SW 1271 (cell line): ENCODE measurements at regions not wholly inside any gene's neighbourhood (a gene's known extent, or its start where the extent isn't known, plus 50 kb on each side); places are given as distances from the start of the nearest gene placed in this dataset.
"Not testable (repeated sequence)": the region's sequence is repeated elsewhere in the genome, so short reads cannot be mapped to it uniquely, and the experiment has no call there.

Experiments used
- DNase-seq, 2 experiments: peaks; one replicate each; lab custom pipeline; 2025; lab: John Stamatoyannopoulos, UW

- peak; percentile 25 to 80 for DNase-seq
These were observed 144.6 kb upstream of the CDKN3 start for GRCh38 chr14:54252072-54252730.

- peak; percentile 54 to 75 for DNase-seq
These were observed 143.4 kb upstream of the CDKN3 start for GRCh38 chr14:54253195-54253947.

GRCh38 chr14:54256156-54256555 is 140.7 kb upstream of the CDKN3 start:
- no peak for DNase-seq

DNA sequence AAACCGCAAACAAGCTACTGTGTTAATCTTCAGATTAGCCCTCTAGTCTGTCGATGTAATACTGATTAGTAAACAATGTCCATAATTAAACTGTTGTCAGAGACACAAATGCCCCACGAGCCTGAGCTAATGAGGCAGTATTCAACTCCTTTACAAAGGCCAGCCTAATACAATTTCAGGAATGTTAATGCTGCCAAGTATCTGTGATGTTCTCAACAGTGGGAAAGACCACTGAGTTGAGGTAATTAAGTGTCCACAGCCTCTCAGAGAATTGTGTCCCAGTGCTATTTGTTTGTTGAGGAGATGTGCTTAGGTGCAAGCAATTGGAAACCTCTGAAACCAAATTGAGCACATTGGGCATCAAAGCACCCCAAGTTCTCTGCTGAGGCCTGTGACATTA is 139.4 kb upstream of the CDKN3 start:
- DNase-seq: no peak

DNA sequence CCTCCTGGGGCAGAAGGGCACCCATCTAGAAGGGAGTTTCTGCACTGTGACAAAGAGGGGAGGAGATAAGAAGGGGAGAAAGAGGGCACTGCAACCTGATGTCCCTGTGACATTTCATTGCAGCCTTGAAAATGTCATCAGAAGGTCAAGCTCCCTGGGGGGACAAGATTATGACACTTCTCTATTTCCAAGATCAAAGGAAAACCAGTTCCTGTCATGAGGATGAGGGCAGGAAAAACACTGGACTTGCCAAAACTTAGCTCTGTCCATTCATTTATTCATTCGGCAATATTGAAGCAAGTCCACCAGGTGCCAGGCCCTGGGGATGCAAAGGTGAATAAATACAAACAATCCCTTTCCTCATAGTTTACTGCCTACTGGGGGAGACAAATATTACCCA is 138.4 kb upstream of the CDKN3 start:
- no peak for DNase-seq

- DNase-seq: no peak
These were observed 137.0 kb upstream of the CDKN3 start for GRCh38 chr14:54259821-54260220.

- no peak for DNase-seq
These were observed 135.5 kb upstream of the CDKN3 start for GRCh38 chr14:54261283-54261682.

DNA sequence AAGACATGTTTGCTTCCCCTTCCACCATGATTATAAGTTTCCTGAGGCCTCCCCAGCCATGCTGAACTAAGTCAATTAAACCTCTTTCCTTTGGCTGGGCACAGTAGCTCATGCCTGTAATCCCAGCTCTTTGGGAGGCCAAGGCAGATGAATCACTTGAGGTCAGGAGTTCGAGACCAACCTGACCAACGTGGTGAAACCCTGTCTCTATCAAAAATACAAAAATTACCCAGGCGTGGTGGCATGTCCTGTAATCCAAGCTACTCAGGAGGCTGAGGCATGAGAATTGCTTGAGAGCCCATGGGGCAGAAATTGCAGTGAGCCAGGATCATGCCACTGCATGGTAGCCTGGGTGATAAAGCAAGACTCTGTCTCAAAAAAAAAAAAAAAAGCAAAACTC is 130.2 kb upstream of the CDKN3 start:
- DNase-seq: not testable (repeated sequence)

GRCh38 chr14:54267172-54267571 is 129.6 kb upstream of the CDKN3 start:
- no peak for DNase-seq

GRCh38 chr14:54275997-54276725 is 120.6 kb upstream of the CDKN3 start:
- DNase-seq: no peak

DNA sequence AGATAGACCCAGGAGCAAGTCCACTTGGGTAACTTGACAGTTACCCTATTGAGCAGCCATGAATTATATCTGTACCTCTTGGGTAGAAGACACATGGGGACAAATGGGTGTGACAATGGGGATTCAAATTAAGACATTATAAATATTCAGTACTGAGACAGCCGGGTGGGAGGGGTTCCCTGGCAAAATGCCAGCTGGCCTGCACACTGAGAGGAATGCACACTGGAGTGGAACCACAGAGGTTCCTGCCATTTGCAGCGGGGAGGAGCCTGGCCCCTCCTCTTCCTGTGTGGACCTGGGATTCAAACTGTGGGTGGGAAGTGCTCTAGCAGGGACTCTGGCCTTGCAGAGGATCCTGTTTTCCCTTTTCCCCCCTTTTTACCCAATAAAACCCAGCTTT is 118.7 kb upstream of the CDKN3 start:
- DNase-seq: no peak

DNA sequence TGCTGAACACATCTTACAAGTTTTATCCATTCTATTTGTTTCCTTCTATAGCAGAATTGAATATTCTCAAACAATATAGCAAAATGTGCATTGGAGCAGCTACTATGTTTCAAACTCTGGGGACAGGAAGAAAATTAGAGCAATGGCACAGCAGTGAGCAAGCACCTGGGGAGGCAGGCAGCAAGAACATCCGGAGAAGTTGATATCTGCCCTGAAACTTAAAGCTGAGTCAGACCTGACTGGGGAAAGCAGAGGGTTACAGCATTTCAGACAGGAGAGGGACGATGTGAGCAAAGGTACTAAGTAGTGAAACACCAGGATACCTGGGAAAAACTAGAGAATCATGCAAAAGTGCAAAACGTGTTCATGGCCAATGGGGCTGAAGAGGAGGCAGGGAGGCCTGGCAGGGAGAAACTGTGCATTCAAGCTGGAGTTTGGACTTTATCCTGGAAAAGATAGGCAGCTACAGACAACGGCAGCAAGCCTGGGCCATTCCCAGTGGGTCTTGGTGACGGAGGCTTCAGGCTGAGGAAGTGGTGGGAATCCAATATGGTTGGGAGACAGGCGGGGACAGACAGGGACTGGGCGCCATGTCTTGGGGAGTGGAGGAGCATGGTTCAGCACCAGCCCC is 118.0 kb upstream of the CDKN3 start:
- DNase-seq: no peak

DNA sequence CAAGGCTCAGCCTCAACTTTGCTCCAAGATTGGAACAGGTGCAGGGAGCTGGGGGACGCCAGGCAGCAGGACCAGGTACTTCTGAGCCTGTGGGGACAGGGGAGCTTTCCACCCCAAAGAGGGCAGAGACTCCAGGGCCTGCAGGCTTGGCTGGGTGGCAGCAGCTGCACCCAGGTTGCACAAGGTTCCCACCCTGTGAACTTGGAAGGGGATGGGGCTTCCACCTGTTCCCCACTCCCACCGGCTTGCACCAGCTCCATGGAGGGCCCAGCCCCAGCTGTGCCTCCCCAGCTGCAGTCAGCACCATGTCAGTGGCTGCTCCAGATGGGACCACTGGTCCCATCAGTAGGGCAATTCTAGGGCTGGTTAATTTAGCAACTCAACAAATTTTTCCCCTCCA is 114.0 kb upstream of the CDKN3 start:
- no peak for DNase-seq

- no peak for DNase-seq
These were observed 111.8 kb upstream of the CDKN3 start for GRCh38 chr14:54285030-54285429.

DNA sequence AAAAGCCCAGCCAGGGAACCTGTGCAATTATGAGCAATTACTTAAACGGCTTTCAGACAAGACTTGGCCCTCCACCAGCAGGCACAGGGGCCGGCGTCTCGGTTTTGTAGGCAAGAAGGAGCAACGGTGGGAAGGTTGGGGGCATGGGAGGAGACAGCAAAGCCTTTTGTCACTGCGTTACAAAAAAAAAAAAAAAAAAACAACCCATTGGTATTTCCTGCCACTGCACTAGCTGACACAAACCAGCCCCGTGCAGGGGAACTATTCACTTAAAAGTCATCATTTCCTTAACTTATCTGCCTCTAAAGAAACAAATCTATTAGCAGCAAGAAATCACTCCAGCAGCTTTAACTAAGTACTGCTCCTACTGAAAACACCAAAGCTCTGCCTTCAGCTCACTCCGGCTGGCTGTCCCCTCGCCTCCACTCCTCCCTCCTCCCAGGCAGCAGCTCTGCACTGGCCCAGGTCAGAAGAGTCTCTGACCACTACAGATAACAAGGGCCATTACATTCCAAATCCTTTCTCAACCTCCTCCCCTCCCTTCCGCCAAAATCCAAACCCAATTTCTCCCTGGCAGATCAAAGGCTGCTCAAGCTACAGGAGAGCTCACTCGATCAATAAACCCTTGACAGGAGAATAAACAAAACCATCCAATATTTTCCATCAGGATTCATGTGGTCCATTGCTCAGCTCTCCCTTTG is 105.2 kb upstream of the CDKN3 start:
- no peak for DNase-seq

GRCh38 chr14:54294802-54295201 is 102.0 kb upstream of the CDKN3 start:
- DNase-seq: no peak

DNA sequence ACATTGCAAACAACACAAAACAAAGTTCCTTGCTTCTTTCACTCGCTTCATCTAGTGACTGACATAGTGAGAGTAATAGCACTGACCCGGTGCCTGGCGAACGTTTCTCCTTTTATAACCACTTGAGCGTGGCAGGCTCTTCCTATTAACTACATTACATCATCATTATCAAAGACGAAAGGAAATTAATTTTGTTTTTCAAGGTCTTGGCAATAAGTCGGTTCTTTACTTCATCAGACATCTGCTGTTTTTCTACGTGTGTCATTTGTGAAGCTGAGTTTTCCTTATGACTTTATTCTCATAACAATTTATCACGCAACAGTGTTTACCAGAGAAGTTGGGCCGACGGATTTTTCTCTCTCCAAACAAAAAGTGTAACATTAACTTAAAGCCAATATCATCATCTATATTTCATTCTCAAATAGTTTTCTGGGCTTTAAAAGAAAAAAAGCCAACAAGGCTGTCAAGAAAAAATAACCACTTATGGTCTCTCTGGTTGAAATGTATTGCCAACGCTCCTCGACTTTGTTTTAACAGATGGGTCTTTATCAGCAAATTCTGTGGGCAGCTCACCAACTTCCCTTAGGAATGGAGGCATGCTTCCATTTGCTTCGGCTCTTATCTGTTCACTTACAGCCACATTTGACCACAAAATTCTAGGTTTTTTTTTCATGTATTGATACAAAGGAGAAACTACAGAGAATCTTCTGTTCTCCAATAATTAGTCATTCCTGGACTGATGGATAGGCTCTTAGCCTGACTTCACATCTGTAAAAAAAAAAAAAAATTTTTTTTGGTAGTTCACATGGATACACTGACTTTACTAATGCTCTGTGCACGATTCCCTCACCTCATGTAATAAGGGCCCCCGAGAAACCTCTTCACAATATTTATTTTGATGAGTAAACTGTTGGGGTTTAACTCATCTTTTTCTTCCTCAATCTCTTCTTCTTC is 97.1 kb upstream of the CDKN3 start:
- DNase-seq: no peak

DNA sequence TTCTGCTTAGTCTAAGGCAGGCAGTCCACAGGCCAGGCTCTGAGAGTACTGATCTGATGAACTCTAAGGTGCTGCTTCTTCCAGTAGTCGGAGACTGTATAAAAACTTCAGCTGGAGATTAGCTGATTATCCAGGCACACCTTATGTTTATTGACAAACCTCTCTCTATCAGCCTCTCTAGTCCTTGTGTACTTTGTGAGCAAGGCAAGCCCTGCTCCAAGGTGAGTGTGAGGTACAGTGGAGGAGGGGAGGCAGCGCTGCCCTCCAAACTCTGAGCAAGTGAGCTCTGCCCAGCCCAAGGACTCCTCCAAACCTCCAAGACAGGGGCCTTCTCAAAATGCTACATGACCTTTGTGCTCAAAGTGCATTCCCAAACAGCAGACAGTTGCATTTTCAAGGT is 95.9 kb upstream of the CDKN3 start:
- DNase-seq: no peak

DNA sequence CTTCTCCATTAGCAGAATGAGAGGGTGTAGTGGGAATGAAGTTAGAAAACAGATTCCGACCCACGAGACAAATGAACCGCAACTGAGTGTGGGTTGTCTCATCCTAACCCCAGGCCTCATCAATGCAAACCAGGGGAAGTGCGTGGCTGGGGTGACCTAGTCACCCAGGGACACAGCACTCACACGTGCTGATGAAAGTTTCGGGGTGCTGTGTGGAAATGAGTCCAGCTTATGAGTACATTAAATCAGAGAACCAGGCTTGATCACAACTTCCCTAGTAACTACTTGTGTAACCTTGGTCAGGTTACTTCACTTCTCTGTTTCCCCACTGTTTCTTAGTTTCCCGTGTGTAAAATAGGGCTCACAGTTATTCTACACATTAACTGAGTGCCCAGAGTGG is 95.4 kb upstream of the CDKN3 start:
- no peak for DNase-seq

GRCh38 chr14:54306806-54307205 is 90.0 kb upstream of the CDKN3 start:
- no peak for DNase-seq

DNA sequence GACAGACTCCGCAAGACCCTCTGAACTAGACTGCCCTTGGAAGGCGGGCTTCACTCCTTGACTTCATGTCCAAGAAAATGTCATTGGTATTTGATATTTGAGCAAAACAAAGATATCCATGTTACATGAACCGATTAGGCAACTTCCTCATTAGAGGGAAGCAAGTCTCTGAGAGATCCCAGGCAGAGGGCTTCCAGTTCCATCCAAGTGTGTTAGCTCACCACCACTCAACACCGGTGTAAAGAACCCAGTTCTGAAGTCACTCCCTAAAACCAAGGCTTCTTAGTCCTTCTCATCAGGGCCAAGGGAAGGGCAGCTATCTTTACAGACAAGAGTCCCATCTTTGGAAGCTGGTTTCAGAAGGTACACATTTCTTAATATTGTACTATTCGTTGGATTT is 87.2 kb upstream of the CDKN3 start:
- DNase-seq: no peak
